AG09309 (cell line): ENCODE measurements at regions not wholly inside any gene's neighbourhood (a gene's known extent, or its start where the extent isn't known, plus 50 kb on each side); places are given as distances from the start of the nearest gene placed in this dataset.

Experiments used
- DNase-seq: peaks from one replicate; pipeline ENCODE4 v3.0.0-alpha.2; 2010; ENCODE audit warnings: low read depth
- H3K4me3 ChIP-seq: 2 replicates; pipeline ENCODE4 v1.5.1; 2011; ENCODE audit warnings: mild to moderate bottlenecking, low read depth, low read length, moderate library complexity; ENCODE audit not compliant: control insufficient read depth
- CTCF ChIP-seq: IDR thresholded peaks from 2 replicates; pipeline ENCODE4 v1.5.1; 2011; ENCODE audit warnings: mild to moderate bottlenecking, low read depth, low read length, inconsistent platforms; ENCODE audit not compliant: insufficient read depth, control insufficient read depth; ENCODE audit errors: missing control alignments

GRCh38 chr5:167664222-167664804 is 627.1 kb upstream of the WWC1 start:
- TF ChIP-seq CTCF, result no peak
- DNase-seq, result no peak

GRCh38 chr5:167665841-167666375 is 625.5 kb upstream of the WWC1 start:
- no peak for DNase-seq
- no peak for TF ChIP-seq CTCF
- H3K4me3 ChIP-seq, result no peak overlapping the region

More at GRCh38 chr5:167664222-167664804, 627.1 kb upstream of the WWC1 start:
- H3K4me3 ChIP-seq, result no peak overlapping the region

GRCh38 chr5:167671176-167671575 is 620.3 kb upstream of the WWC1 start:
- no peak overlapping the region for H3K4me3 ChIP-seq
- TF ChIP-seq CTCF, result no peak
- DNase-seq, result peak; percentile 54

- no peak for TF ChIP-seq CTCF
- H3K4me3 ChIP-seq, result no peak overlapping the region
- DNase-seq, result no peak
These were observed 617.5 kb upstream of the WWC1 start for GRCh38 chr5:167673942-167674341.

- DNase-seq, result no peak
- H3K4me3 ChIP-seq, result no peak overlapping the region
These were observed 613.0 kb upstream of the WWC1 start for GRCh38 chr5:167678481-167678880.

GRCh38 chr5:167684251-167684650 is 607.2 kb upstream of the WWC1 start:
- H3K4me3 ChIP-seq, result no peak overlapping the region
- DNase-seq, result no peak
- no peak for TF ChIP-seq CTCF

More at GRCh38 chr5:167678481-167678880, 613.0 kb upstream of the WWC1 start:
- no peak for TF ChIP-seq CTCF
